T1000 (cell line): ENCODE measurements at regions not wholly inside any gene's neighbourhood (a gene's known extent, or its start where the extent isn't known, plus 50 kb on each side); places are given as distances from the start of the nearest gene placed in this dataset.

ENCODE experiments used
- DNase-seq: peaks from one replicate; lab custom pipeline; 2025; ENCODE audit warnings: mixed read lengths; lab: John Stamatoyannopoulos, UW

- no peak for DNase-seq
Measured at GRCh38 chr15:29952225-29952624, 130.0 kb upstream of the TJP1 start.

GRCh38 chr15:29945943-29946596, 123.8 kb upstream of the TJP1 start:
- no peak for DNase-seq

GRCh38 chr15:29944925-29945324, 122.7 kb upstream of the TJP1 start:
- DNase-seq, result no peak

- no peak for DNase-seq
Measured at GRCh38 chr15:29942548-29942947, 120.3 kb upstream of the TJP1 start.

GRCh38 chr15:29942143-29942542, 119.9 kb upstream of the TJP1 start:
- no peak for DNase-seq

- no peak for DNase-seq
Measured at GRCh38 chr15:29939404-29939803, 117.1 kb upstream of the TJP1 start.

- no peak for DNase-seq
Measured at GRCh38 chr15:29938361-29939335, 116.4 kb upstream of the TJP1 start.

- no peak for DNase-seq
Measured at GRCh38 chr15:29937956-29938355, 115.7 kb upstream of the TJP1 start.

- DNase-seq, result no peak
Measured at GRCh38 chr15:29936353-29937049, 114.2 kb upstream of the TJP1 start.

- DNase-seq, result no peak
Measured at GRCh38 chr15:29935296-29936004, 113.2 kb upstream of the TJP1 start.

- DNase-seq, result no peak
Measured at GRCh38 chr15:29934251-29934650, 112.0 kb upstream of the TJP1 start.

GRCh38 chr15:29933042-29933803, 111.0 kb upstream of the TJP1 start:
- DNase-seq, result no peak

- DNase-seq, result no peak
Measured at GRCh38 chr15:29926083-29926388, 103.8 kb upstream of the TJP1 start.

GRCh38 chr15:29925227-29926082, 103.2 kb upstream of the TJP1 start:
- no peak for DNase-seq

- DNase-seq, result peak; percentile 9
Measured at GRCh38 chr15:29924750-29925149, 102.5 kb upstream of the TJP1 start.

- DNase-seq, result no peak
Measured at GRCh38 chr15:29922191-29922590, 99.9 kb upstream of the TJP1 start.

GRCh38 chr15:29921130-29921601, 98.9 kb upstream of the TJP1 start:
- no peak for DNase-seq

- no peak for DNase-seq
Measured at GRCh38 chr15:29920515-29920914, 98.2 kb upstream of the TJP1 start.

GRCh38 chr15:29919380-29919881, 97.2 kb upstream of the TJP1 start:
- no peak for DNase-seq
